ENCODE measurements at regions not wholly inside any gene's neighbourhood (a gene's known extent, or its start where the extent isn't known, plus 50 kb on each side); places are given as distances from the start of the nearest gene placed in this dataset.

DNA sequence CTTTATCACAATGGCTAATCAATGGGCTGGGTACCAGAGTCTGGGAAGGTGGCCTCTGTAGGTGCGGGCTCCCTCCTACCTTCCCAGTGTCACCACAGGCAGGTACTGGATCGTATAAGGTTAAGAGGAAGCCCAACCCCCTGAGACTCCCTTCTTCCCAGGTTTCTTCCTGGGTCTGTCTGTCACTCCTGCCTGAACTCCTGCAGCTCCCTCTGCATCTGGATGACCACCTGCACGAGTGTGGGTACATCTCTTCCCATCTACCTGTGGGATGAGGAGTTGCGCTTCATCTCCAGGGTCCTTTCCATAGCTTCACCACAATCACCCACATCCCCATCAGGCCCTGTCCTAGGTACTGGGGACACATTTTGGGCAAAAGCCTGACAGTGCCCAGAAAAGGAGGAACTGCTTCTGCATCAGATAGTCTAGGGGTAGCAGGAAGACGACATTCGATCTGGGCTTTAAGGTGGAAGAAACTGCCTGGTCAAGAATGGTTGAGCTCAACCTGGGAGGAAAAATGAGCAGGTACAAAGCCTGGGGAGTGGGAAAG, 112.2 kb upstream of the ALDH1B1 start (continued):
- TF ChIP-seq ZNF609 (CRISPR knock-in tag; IDR thresholded peaks at IDR 0.05; ENCODE audit: borderline replicate concordance), result no peak
- no peak for TF ChIP-seq ZBTB1 (CRISPR knock-in tag; IDR thresholded peaks at IDR 0.05; ENCODE audit: borderline replicate concordance)
- TF ChIP-seq ETV5 (CRISPR knock-in tag; IDR thresholded peaks at IDR 0.05; ENCODE audit: borderline replicate concordance), result no peak
- TF ChIP-seq, protein P1, sequence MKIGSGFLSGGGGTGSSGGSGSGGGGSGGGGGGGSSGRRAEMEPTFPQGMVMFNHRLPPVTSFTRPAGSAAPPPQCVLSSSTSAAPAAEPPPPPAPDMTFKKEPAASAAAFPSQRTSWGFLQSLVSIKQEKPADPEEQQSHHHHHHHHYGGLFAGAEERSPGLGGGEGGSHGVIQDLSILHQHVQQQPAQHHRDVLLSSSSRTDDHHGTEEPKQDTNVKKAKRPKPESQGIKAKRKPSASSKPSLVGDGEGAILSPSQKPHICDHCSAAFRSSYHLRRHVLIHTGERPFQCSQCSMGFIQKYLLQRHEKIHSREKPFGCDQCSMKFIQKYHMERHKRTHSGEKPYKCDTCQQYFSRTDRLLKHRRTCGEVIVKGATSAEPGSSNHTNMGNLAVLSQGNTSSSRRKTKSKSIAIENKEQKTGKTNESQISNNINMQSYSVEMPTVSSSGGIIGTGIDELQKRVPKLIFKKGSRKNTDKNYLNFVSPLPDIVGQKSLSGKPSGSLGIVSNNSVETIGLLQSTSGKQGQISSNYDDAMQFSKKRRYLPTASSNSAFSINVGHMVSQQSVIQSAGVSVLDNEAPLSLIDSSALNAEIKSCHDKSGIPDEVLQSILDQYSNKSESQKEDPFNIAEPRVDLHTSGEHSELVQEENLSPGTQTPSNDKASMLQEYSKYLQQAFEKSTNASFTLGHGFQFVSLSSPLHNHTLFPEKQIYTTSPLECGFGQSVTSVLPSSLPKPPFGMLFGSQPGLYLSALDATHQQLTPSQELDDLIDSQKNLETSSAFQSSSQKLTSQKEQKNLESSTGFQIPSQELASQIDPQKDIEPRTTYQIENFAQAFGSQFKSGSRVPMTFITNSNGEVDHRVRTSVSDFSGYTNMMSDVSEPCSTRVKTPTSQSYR (CRISPR knock-in tag; IDR thresholded peaks at IDR 0.05; ENCODE audit: borderline replicate concordance), result no peak
